Endothelial cell of umbilical vein (primary cell): ENCODE measurements at regions not wholly inside any gene's neighbourhood (a gene's known extent, or its start where the extent isn't known, plus 50 kb on each side); places are given as distances from the start of the nearest gene placed in this dataset.
"Not testable (repeated sequence)": the region's sequence is repeated elsewhere in the genome, so short reads cannot be mapped to it uniquely, and the experiment has no call there.

Experiments used
- BruUV-seq: library from RNA; stranded (reverse); fragments of 400-500 nt; replicated peaks from 2 replicates; lab custom pipeline; 2021; lab: Mats Ljungman, UMichigan
- CTCF ChIA-PET: fragments of 300-600, 350-600 bp; sonication (Branson Sonifier 250); formaldehyde crosslinking; loops from one replicate; lab custom pipeline; 2021; ENCODE audit warnings: antibody characterized with exemption, inconsistent platforms; lab: Charles Lee
- POLR2A ChIA-PET: fragments of 300-600, 350-600 bp; sonication (Branson Sonifier 250); formaldehyde crosslinking; loops from one replicate; lab custom pipeline; 2021; ENCODE audit warnings: antibody characterized with exemption, inconsistent platforms; lab: Charles Lee
- DNase-seq: peaks from one replicate; pipeline ENCODE4 v3.0.0-alpha.2; 2011; ENCODE audit warnings: low read depth, low spot score
- FAIRE-seq: peaks from 2 replicates; lab custom pipeline; 2011; peaks lifted over from hg19 to GRCh38; lab: Jason Lieb, UNC
- H2AFZ ChIP-seq: 2 replicates; pipeline ENCODE4 v1.6.0; 2012; ENCODE audit warnings: low read depth, low read length, control low read depth, inconsistent platforms
- H3K27ac ChIP-seq: 2 replicates; pipeline ENCODE4 v1.5.1; 2011; ENCODE audit warnings: low read depth, mild to moderate bottlenecking, control low read depth, low read length, moderate library complexity; ENCODE audit not compliant: insufficient read depth
- H3K27me3 ChIP-seq, 2 experiments: 2 replicates each; pipeline versions ENCODE4 v1.6.0 to v1.6.1; 2011; ENCODE audit warnings: low read length in 2 of 2, mixed read lengths in 1 of 2; ENCODE audit not compliant: control insufficient read depth in 2 of 2, insufficient read depth in 2 of 2
- H3K36me3 ChIP-seq, 2 experiments: 2 replicates in 1 of 2; 3 replicates in 1 of 2; pipeline ENCODE4 v1.5.1; 2011; ENCODE audit warnings: low read length in 2 of 2, mild to moderate bottlenecking in 1 of 2, moderate library complexity in 1 of 2; ENCODE audit not compliant: control insufficient read depth in 2 of 2, insufficient read depth in 2 of 2; ENCODE audit errors: extremely low read depth in 1 of 2
- H3K4me1 ChIP-seq: 3 replicates; pipeline ENCODE4 v1.5.1; 2011; ENCODE audit warnings: mild to moderate bottlenecking, low read length; ENCODE audit not compliant: control insufficient read depth, insufficient read depth; ENCODE audit errors: extremely low read depth
- H3K4me2 ChIP-seq: 2 replicates; pipeline ENCODE4 v1.6.1; 2011; ENCODE audit warnings: low read length, control low read depth, mixed read lengths; ENCODE audit not compliant: insufficient read depth
- H3K4me3 ChIP-seq, 3 experiments: fragments of 200-600 bp in 1 of 3; sonication (generic), shearing (Covaris generic) in 1 of 3; replicated peaks in 1 of 3; 2 replicates each; pipeline ENCODE4 v1.5.1; 2011 to 2016; ENCODE audit warnings: control low read depth in 3 of 3, low read length in 3 of 3, mild to moderate bottlenecking in 2 of 3, inconsistent platforms in 1 of 3, low read depth in 1 of 3, moderate library complexity in 1 of 3; ENCODE audit not compliant: insufficient read depth in 1 of 3
- H3K79me2 ChIP-seq: 2 replicates; pipeline ENCODE4 v1.6.0; 2012; ENCODE audit warnings: low read length, inconsistent platforms; ENCODE audit not compliant: control insufficient read depth, insufficient read depth
- H3K9ac ChIP-seq: replicated peaks from 2 replicates; pipeline ENCODE3; 2011; ENCODE audit warnings: low read length, control low read depth; ENCODE audit not compliant: insufficient read depth; ENCODE audit errors: extremely low read depth
- H3K9me1 ChIP-seq: replicated peaks from 3 replicates; pipeline ENCODE4 v1.6.0; 2011; ENCODE audit warnings: mild to moderate bottlenecking, low read length; ENCODE audit not compliant: control insufficient read depth, insufficient read depth; ENCODE audit errors: extremely low read depth
- H3K9me3 ChIP-seq: replicated peaks from 2 replicates; pipeline ENCODE4 v1.5.1; 2012; ENCODE audit warnings: low read length, inconsistent platforms; ENCODE audit not compliant: control insufficient read depth, insufficient read depth
- H4K20me1 ChIP-seq: replicated peaks from 2 replicates; pipeline ENCODE3; 2011; ENCODE audit warnings: mild to moderate bottlenecking, low read length; ENCODE audit not compliant: control insufficient read depth, insufficient read depth; ENCODE audit errors: extremely low read depth
- EZH2 ChIP-seq: IDR thresholded peaks from 2 replicates; pipeline ENCODE4 v1.6.1; 2012; ENCODE audit warnings: borderline replicate concordance, low read depth, mild to moderate bottlenecking, moderate library complexity, low read length, inconsistent platforms; ENCODE audit not compliant: severe bottlenecking
- FOS ChIP-seq: IDR thresholded peaks from 2 replicates; pipeline ENCODE4 v1.6.1; 2011; ENCODE audit warnings: mild to moderate bottlenecking, low read length, moderate library complexity, borderline replicate concordance; ENCODE audit not compliant: insufficient read depth
- GATA2 ChIP-seq: IDR thresholded peaks from 2 replicates; pipeline ENCODE4 v1.7.0; 2011; ENCODE audit warnings: low read depth, mild to moderate bottlenecking, moderate library complexity, mixed read lengths, low read length; ENCODE audit not compliant: insufficient read length, insufficient read depth
- JUN ChIP-seq: IDR thresholded peaks from 2 replicates; pipeline ENCODE4 v1.6.1; 2011; ENCODE audit warnings: borderline replicate concordance, low read depth; ENCODE audit not compliant: insufficient read length, insufficient read depth
- MYC ChIP-seq: IDR thresholded peaks from one replicate; pipeline ENCODE4 v1.6.1; 2011; ENCODE audit warnings: mild to moderate bottlenecking, low read depth, low read length
- POLR2A ChIP-seq: IDR thresholded peaks from 2 replicates; pipeline ENCODE4 v1.6.1; 2012; ENCODE audit warnings: low read depth, mild to moderate bottlenecking, control low read depth, low read length
- POLR2AphosphoS5 ChIP-seq: IDR thresholded peaks from 2 replicates; pipeline ENCODE4 v1.6.1; 2012; ENCODE audit warnings: low read depth, mild to moderate bottlenecking, control low read depth, low read length, moderate library complexity; ENCODE audit not compliant: insufficient read depth
- dilution Hi-C: fragments of 300-500 bp; cut with MboI; formaldehyde crosslinking; loops from one replicate; pipeline ENCODE4 v1.15.0; 2019; ENCODE audit warnings: low sequenced_read_pairs; ENCODE audit not compliant: extremely low pct_ligation_motif_present
- intact Hi-C: fragments of 100-400 bp; cut with micrococcal nuclease; formaldehyde crosslinking; loops from one replicate; pipeline ENCODE4 v1.10.0; 2022
- TF ChIP-seq, protein P1 (sequence below): IDR thresholded peaks from 2 replicates; pipeline ENCODE4 v1.6.1; 2011; ENCODE audit not compliant: insufficient read depth, insufficient read length
- TF ChIP-seq, protein P2 (sequence below), 2 donors: IDR thresholded peaks; 1 replicate in 1 of 2; 2 replicates in 1 of 2; pipeline ENCODE4 v1.5.1; 2011; ENCODE audit warnings: low read length in 2 of 2, mild to moderate bottlenecking in 2 of 2, moderate library complexity in 2 of 2, control low read depth in 1 of 2, inconsistent platforms in 1 of 2, low read depth in 1 of 2; ENCODE audit not compliant: insufficient read depth in 1 of 2; ENCODE audit errors: extremely low read depth in 1 of 2

DNA sequence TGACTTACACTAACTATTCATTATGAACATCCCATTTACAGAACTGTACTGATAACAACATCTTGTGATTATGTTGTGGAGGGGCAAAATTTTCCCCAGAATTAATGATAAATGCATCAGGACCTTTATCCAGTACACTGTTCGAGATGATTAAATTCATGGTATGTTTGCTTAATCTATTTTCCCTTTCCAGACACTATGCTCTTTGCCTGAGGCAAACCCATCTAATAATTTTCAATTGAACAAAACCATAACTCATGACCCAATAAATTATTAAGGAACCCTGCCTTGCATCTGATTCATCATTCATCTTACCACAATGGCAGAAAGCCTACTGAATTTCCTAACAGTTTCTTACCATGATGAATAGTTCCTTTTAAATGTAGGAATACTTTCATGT lies 385.0 kb downstream of the DSEL start:
- no peaks in the 10 kb centered on the region for H3K9me3 ChIP-seq
- ChIA-PET CTCF (no interaction called here), POLR2A (no interaction called here)
- FAIRE-seq (no peak), DNase-seq (no peak)
- no peak overlapping the region for H3K4me3 ChIP-seq
- no peak overlapping the region for H2AFZ ChIP-seq
- intact Hi-C loops (no loop called here), dilution Hi-C loops (no loop called here)
- H3K4me2 ChIP-seq: no peak overlapping the region
- BruUV-seq: no TSS peak
- no peaks in the 10 kb centered on the region for H3K36me3 ChIP-seq
- H3K27me3 ChIP-seq: no peaks in the 10 kb centered on the region
- TF ChIP-seq, protein P1, sequence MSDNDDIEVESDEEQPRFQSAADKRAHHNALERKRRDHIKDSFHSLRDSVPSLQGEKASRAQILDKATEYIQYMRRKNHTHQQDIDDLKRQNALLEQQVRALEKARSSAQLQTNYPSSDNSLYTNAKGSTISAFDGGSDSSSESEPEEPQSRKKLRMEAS: no peak
- TF ChIP-seq JUN (no peak), MYC (no peak), POLR2A (no peak), FOS (no peak), EZH2 (no peak), GATA2 (no peak), POLR2AphosphoS5 (no peak)
- TF ChIP-seq, protein P2, sequence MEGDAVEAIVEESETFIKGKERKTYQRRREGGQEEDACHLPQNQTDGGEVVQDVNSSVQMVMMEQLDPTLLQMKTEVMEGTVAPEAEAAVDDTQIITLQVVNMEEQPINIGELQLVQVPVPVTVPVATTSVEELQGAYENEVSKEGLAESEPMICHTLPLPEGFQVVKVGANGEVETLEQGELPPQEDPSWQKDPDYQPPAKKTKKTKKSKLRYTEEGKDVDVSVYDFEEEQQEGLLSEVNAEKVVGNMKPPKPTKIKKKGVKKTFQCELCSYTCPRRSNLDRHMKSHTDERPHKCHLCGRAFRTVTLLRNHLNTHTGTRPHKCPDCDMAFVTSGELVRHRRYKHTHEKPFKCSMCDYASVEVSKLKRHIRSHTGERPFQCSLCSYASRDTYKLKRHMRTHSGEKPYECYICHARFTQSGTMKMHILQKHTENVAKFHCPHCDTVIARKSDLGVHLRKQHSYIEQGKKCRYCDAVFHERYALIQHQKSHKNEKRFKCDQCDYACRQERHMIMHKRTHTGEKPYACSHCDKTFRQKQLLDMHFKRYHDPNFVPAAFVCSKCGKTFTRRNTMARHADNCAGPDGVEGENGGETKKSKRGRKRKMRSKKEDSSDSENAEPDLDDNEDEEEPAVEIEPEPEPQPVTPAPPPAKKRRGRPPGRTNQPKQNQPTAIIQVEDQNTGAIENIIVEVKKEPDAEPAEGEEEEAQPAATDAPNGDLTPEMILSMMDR (IDR thresholded peaks at IDR 0.05; ENCODE audit: extremely low read depth in 1 of 2, insufficient read depth in 1 of 2, low read depth in 1 of 2, low read length in 2 of 2): no peak
- H3K9me1 ChIP-seq: no peaks in the 10 kb centered on the region
- H3K79me2 ChIP-seq: no peaks in the 10 kb centered on the region
- H3K4me1 ChIP-seq: no peaks in the 10 kb centered on the region
- H4K20me1 ChIP-seq: no peaks in the 10 kb centered on the region
- no peak overlapping the region for H3K27ac ChIP-seq
- no peak overlapping the region for H3K9ac ChIP-seq

- dilution Hi-C loops, H3K36me3 ChIP-seq, BruUV-seq: not testable (repeated sequence)
Measured at GRCh38 chr18:67126751-67127150, 389.8 kb downstream of the DSEL start.

More at GRCh38 chr18:67126751-67127150, 389.8 kb downstream of the DSEL start:
- H4K20me1 ChIP-seq, H3K4me3 ChIP-seq, H3K9me3 ChIP-seq, H3K4me1 ChIP-seq, POLR2A ChIA-PET, H3K9ac ChIP-seq, H3K9me1 ChIP-seq, H3K27ac ChIP-seq, FAIRE-seq, intact Hi-C loops, H3K4me2 ChIP-seq, H2AFZ ChIP-seq, H3K79me2 ChIP-seq, H3K27me3 ChIP-seq, DNase-seq, CTCF ChIA-PET: not testable (repeated sequence)
